RWPE1 (cell line): ENCODE measurements at regions not wholly inside any gene's neighbourhood (a gene's known extent, or its start where the extent isn't known, plus 50 kb on each side); places are given as distances from the start of the nearest gene placed in this dataset.

Source experiments
- CTCF ChIA-PET: fragments of 350-600 bp; sonication (Branson Sonifier 250); formaldehyde crosslinking; extraction: SDS; loops from one replicate; lab custom pipeline; 2021; lab: Yijun Ruan, JAX
- POLR2A ChIA-PET: fragments of 400-600 bp; formaldehyde crosslinking; extraction: SDS; loops from one replicate; lab custom pipeline; 2020; ENCODE audit warnings: antibody characterized with exemption; ENCODE audit not compliant: low non-redundant PET; lab: Yijun Ruan, JAX
- DNase-seq: peaks from one replicate; pipeline ENCODE4 v3.0.0; 2012; ENCODE audit warnings: low spot score
- H3K27ac ChIP-seq: fragments of 450-650 bp; 2 replicates; pipeline ENCODE4 v1.5.1; 2017
- CTCF ChIP-seq: fragments of 450-650 bp; conservative IDR thresholded peaks from 2 replicates; pipeline ENCODE4 v1.5.1; 2017; ENCODE audit warnings: low read depth, mild to moderate bottlenecking

GRCh38 chr22:49606562-49607290 is 220.9 kb downstream of the BRD1 start:
- no peak overlapping the region for H3K27ac ChIP-seq
- CTCF ChIA-PET, result no interaction called here
- no peak for TF ChIP-seq CTCF
- DNase-seq, result no peak
- POLR2A ChIA-PET, result no interaction called here

- H3K27ac ChIP-seq, result no peak overlapping the region
- no peak for TF ChIP-seq CTCF
Observed at GRCh38 chr22:49604732-49605302, 222.9 kb downstream of the BRD1 start.

GRCh38 chr22:49603016-49603415 is 224.7 kb downstream of the BRD1 start:
- CTCF ChIA-PET, result no interaction called here
- no peak for TF ChIP-seq CTCF
- no peak overlapping the region for H3K27ac ChIP-seq
- DNase-seq, result no peak
- POLR2A ChIA-PET, result no interaction called here

More at GRCh38 chr22:49604732-49605302, 222.9 kb downstream of the BRD1 start:
- DNase-seq, result no peak
- POLR2A ChIA-PET, result no interaction called here
- CTCF ChIA-PET, result no interaction called here

GRCh38 chr22:49602481-49602880 is 225.2 kb downstream of the BRD1 start:
- TF ChIP-seq CTCF, result no peak
- DNase-seq, result no peak
- CTCF ChIA-PET, result no interaction called here
- no peak overlapping the region for H3K27ac ChIP-seq
- POLR2A ChIA-PET, result no interaction called here

- POLR2A ChIA-PET, result no interaction called here
- no peak for TF ChIP-seq CTCF
- DNase-seq, result no peak
- no peak overlapping the region for H3K27ac ChIP-seq
- CTCF ChIA-PET, result interaction anchor here (0.6 kb wide), 1 partner anchor 91 kb away, joined by 4 read pairs; no protein-coding TSS in a partner anchor
Observed at GRCh38 chr22:49601614-49602321, 225.9 kb downstream of the BRD1 start.

- POLR2A ChIA-PET, result no interaction called here
- TF ChIP-seq CTCF, result no peak
- CTCF ChIA-PET, result interaction anchor here (0.6 kb wide), 1 partner anchor 92 kb away, joined by 4 read pairs; no protein-coding TSS in a partner anchor
- DNase-seq, result no peak
- H3K27ac ChIP-seq, result no peak overlapping the region
Observed at GRCh38 chr22:49600891-49601431, 226.7 kb downstream of the BRD1 start.
